ENCODE measurements at regions not wholly inside any gene's neighbourhood (a gene's known extent, or its start where the extent isn't known, plus 50 kb on each side); places are given as distances from the start of the nearest gene placed in this dataset.

GRCh38 chr2:66317268-66317890, 117.5 kb upstream of the MEIS1 start:
- TF ChIP-seq POLR2A (IDR thresholded peaks at IDR 0.05), result no peak
- no peak for TF ChIP-seq CTCF (IDR thresholded peaks at IDR 0.05)
